Ascending aorta (tissue), 2 donors: ENCODE measurements at regions not wholly inside any gene's neighbourhood (a gene's known extent, or its start where the extent isn't known, plus 50 kb on each side); places are given as distances from the start of the nearest gene placed in this dataset.

ENCODE experiments used
- DNase-seq, 2 donors: peaks; one replicate each; pipeline ENCODE4 v3.0.0-alpha.2; 2019; ENCODE audit warnings: low spot score in 2 of 2
- H3K27ac ChIP-seq, 2 donors: fragments of 200-600 bp; sonication (generic); one replicate each; pipeline ENCODE4 v1.5.1; 2016 to 2017; ENCODE audit warnings: mild to moderate bottlenecking in 1 of 2
- H3K27me3 ChIP-seq: fragments of 200-600 bp; sonication (generic); one replicate; pipeline ENCODE4 v1.5.1; 2017
- H3K36me3 ChIP-seq, 2 donors: fragments of 200-600 bp; sonication (generic); one replicate each; pipeline ENCODE4 v1.5.1; 2016
- H3K4me1 ChIP-seq, 2 donors: fragments of 200-600 bp; sonication (generic); one replicate each; pipeline ENCODE4 v1.5.1; 2016 to 2017; ENCODE audit warnings: mild to moderate bottlenecking in 1 of 2
- H3K4me3 ChIP-seq, 2 donors: fragments of 200-600 bp; sonication (generic); one replicate each; pipeline ENCODE4 v1.5.1; 2016 to 2017; ENCODE audit warnings: mild to moderate bottlenecking in 1 of 2
- H3K9me3 ChIP-seq, 2 donors: fragments of 200-600 bp; sonication (generic); one replicate each; pipeline ENCODE4 v1.5.1; 2016
- CTCF ChIP-seq, 3 experiments: fragments of 200-600 bp in 2 of 3; fragments of 450-650 bp in 1 of 3; sonication (generic) in 2 of 3; IDR thresholded peaks; one replicate each; pipeline ENCODE4 v1.5.1; 2016 to 2019; ENCODE audit warnings: antibody characterized with exemption in 3 of 3, mild to moderate bottlenecking in 1 of 3, moderate library complexity in 1 of 3
- intact Hi-C: fragments of 100-400 bp; cut with DNase I; formaldehyde crosslinking; loops from one replicate; pipeline ENCODE4 v1.15.1; 2023

DNA sequence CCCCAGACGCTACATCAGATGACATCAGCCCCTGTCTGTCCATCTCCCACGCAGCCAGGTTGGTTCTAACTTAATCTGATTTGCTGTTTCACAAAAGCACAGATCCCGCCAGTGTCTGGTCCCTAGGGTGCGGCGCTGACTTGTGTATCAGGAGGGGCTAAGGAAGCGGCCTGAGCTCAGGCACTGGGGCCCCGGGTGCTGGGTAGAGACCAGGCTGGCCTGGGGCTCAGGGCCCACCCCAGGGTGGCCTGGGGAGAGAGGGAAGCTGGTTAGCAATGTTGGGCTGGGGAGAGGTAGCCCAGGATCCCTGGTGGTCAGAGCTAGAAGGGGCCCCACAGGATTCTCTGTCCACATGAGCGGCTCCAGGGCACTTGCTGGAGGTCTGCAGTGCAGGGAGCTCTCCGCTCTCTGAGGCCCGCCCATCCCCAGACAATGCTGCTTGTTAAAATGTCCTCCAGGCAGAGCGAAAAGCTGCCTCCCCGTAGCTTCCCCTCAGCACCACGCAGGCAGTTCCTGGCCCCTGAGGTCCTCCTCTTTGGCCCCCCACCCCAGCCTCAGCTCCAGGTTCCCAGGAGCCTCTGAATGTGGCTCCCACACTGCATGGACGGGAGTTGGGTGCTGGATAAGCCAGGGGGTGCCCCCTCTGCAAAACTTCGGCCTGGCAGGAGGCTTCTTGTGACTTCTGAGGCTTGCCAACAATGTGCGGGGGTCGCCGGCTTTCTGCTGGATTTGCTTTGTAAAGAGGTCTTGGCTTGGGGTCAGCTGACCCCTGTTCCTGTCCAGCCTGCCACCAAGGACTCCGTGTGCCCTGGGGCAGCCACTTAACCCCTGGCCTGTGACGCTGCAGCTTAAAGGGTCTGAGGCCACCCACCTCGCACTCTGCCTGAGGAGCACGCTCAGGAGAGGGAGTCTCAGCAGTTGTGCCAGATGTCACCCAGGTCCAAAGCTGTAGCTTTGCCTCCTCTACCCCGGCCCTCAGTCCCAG is 112.9 kb downstream of the CPZ start:
- H3K27ac ChIP-seq, result no peak overlapping the region
- H3K36me3 ChIP-seq, result no peaks in the 10 kb centered on the region
- TF ChIP-seq CTCF (IDR thresholded peaks at IDR 0.05), result no peak
- H3K9me3 ChIP-seq, result no peaks in the 10 kb centered on the region
- no peaks in the 10 kb centered on the region for H3K4me1 ChIP-seq
- H3K27me3 ChIP-seq, result no peaks in the 10 kb centered on the region
- intact Hi-C loops, result no loop called here
- DNase-seq, result peak in 1 of 2 donors; percentile 61
- H3K4me3 ChIP-seq, result no peak overlapping the region

DNA sequence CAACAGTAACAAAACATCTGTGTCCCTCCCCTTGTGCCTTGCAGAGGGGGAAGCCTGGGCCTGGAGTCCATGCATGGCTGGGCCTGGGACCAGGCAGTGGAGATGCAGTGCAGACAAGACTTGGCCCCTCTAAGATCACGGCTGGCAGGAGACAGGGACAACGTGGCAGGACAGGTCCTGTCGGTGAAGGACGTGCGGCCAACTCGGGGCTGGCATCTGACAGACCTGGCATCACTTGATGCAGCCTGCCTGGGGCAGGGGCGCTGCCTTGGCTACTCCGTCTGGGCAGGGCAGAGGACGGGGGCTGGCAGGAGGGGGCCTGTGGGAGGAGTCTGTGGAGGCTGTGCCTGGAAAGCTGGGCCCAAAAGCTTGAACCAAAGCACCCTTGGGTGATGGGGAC is 112.1 kb downstream of the CPZ start:
- no peak overlapping the region for H3K4me3 ChIP-seq
- H3K9me3 ChIP-seq, result no peaks in the 10 kb centered on the region
- H3K4me1 ChIP-seq, result no peaks in the 10 kb centered on the region
- intact Hi-C loops, result no loop called here
- H3K27ac ChIP-seq, result no peak overlapping the region
- TF ChIP-seq CTCF (IDR thresholded peaks at IDR 0.05), result no peak
- no peaks in the 10 kb centered on the region for H3K27me3 ChIP-seq
- H3K36me3 ChIP-seq, result no peaks in the 10 kb centered on the region
- peak in 1 of 2 donors; percentile 51 for DNase-seq

DNA sequence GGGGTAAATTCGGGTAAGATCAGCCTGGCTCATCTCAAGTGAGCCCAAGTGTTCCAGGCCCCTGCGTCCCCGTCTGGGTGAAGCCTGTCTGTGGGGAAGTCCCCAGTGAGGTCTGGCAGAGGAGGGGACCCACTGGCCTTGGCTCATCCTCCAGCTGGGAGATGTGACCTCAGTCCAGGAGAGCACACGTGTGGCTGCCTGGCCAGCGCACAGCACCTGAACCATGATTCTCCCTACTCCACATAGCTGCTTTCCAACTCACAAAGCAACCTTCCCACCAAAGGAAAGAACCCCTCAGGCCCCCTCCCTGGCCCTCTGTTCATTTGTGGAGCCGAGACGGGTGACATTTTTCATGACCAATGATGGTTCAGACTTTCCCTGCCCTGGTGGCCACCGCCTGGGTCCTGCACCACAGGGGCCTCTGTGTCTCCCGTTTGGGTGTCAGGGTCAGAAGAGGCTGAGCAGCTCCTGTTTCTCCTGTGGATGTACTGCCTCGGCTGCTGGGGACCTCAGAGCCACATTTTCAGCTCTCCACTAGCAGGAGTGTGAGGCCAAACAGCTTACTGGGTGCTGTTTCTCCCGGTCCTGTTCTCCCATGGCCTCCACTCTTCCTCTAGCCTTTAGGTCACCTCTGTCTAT is 111.4 kb downstream of the CPZ start:
- peak in 1 of 2 donors; percentile 40 for DNase-seq
- no peaks in the 10 kb centered on the region for H3K9me3 ChIP-seq
- no peak for TF ChIP-seq CTCF (IDR thresholded peaks at IDR 0.05)
- intact Hi-C loops, result no loop called here
- H3K27ac ChIP-seq, result no peak overlapping the region
- no peaks in the 10 kb centered on the region for H3K36me3 ChIP-seq
- no peaks in the 10 kb centered on the region for H3K4me1 ChIP-seq
- H3K4me3 ChIP-seq, result no peak overlapping the region
- H3K27me3 ChIP-seq, result no peaks in the 10 kb centered on the region

DNA sequence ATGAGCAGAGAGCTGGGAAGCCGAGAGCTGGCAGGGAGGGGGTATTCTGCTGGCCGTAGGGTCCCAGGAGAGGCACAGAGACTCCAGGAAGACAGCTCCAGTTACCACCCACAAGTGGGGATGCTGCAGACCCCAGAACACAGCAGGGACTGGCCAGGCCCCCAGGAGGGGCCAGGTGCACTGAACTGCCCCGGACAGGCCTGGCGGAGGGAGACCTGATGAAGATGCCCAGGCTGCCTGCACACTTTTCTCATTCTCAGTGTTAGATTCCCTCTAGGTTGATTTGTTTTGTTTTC is 110.8 kb downstream of the CPZ start:
- Histone ChIP-seq H3K27ac (no peak overlapping the region), H3K36me3 (no peaks in the 10 kb centered on the region), H3K4me3 (no peak overlapping the region), H3K27me3 (no peaks in the 10 kb centered on the region), H3K4me1 (no peaks in the 10 kb centered on the region), H3K9me3 (no peaks in the 10 kb centered on the region)
- TF ChIP-seq CTCF (IDR thresholded peaks at IDR 0.05), result no peak
- intact Hi-C loops, result no loop called here
- no peak for DNase-seq

DNA sequence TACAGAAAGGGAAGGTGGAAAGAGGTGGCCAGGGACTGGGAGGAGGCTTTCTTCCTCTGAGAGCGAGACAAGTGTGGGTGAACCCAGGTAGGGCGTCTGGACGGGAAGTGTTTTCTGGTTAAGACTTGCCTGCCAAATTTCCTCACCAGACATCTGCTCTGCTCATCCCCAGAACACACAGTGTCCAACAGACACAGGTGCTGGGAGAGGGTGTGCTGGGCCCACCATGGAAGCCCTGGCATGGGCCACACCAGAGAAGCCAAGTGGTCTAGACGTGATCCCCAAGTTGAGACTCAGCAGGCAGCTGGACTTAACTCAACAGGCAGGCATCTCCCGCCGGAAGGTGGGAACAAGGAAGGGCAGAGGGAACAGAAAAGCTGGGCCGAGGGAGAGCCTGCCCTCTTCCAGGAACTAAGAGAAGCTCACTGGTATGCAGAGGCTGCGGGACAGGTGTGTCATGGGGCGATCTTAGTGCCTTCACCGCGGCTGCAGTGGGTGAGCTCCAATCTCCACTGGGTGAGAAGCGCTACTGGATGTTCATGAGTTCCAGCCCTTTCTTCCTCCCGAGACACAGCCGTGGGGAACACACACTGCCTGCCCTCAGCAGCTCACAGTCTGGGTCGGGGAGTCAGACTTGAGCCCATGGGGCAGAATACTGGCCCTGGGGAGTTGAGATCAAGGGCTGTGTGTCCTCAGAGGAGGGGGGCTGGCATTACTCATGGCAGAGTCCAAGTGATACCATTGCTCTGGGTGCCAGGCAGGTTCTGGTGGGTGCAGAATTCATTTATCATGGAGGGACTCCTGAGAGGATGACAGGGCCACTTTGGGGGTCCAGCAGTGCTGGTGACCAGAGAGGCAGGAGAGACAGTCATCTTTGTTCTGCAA is 110.2 kb downstream of the CPZ start:
- H3K27me3 ChIP-seq, result no peaks in the 10 kb centered on the region
- no peak overlapping the region for H3K4me3 ChIP-seq
- TF ChIP-seq CTCF (IDR thresholded peaks at IDR 0.05), result no peak
- intact Hi-C loops, result no loop called here
- no peaks in the 10 kb centered on the region for H3K36me3 ChIP-seq
- no peak for DNase-seq
- no peaks in the 10 kb centered on the region for H3K4me1 ChIP-seq
- no peak overlapping the region for H3K27ac ChIP-seq
- H3K9me3 ChIP-seq, result no peaks in the 10 kb centered on the region
